ENCODE measurements at regions not wholly inside any gene's neighbourhood (a gene's known extent, or its start where the extent isn't known, plus 50 kb on each side); places are given as distances from the start of the nearest gene placed in this dataset.
"Not testable (repeated sequence)": the region's sequence is repeated elsewhere in the genome, so short reads cannot be mapped to it uniquely, and the experiment has no call there.

GRCh38 chr17:27957446-27957793 lies 64.3 kb upstream of the LYRM9 start:
- 91% methylated on average over 4 of the region's 4 CpGs; no CpG with 5 or more reads in 1 of the 2 experiments for WGBS, 2 experiments (ENCODE audit: extremely low coverage in 1 of 2, insufficient coverage in 1 of 2, insufficient read length in 1 of 2, insufficient replicate concordance in 2 of 2, low coverage in 1 of 2, low lambda C conversion rate in 2 of 2, missing lambda C conversion rate in 1 of 2)
- H4K20me1 ChIP-seq (replicated peaks in 1 of 2; ENCODE audit: control insufficient read depth in 1 of 2, insufficient read depth in 2 of 2, low read length in 2 of 2); H4K5ac ChIP-seq (ENCODE audit: insufficient read length, low read depth, low read length); H3K4ac ChIP-seq (replicated peaks; ENCODE audit: insufficient read length, low read depth, low read length); H3K9me3 ChIP-seq (ENCODE audit: insufficient read depth in 2 of 2, low read depth in 1 of 2, low read length in 1 of 2); H3K4me2 ChIP-seq (ENCODE audit: insufficient read depth in 1 of 2, low read depth in 2 of 2, low read length in 2 of 2); H2AFZ ChIP-seq (ENCODE audit: low read length); H2BK15ac ChIP-seq (ENCODE audit: low read length); H3K27ac ChIP-seq (ENCODE audit: low read depth, low read length); H3K18ac ChIP-seq (ENCODE audit: extremely low read depth, low read length); H3K36me3 ChIP-seq (ENCODE audit: control insufficient read depth in 2 of 4, insufficient read depth in 4 of 4, low read length in 3 of 4); H3K9ac ChIP-seq (replicated peaks in 1 of 4; ENCODE audit: extremely low read depth in 1 of 4, low read depth in 3 of 4, low read length in 3 of 4); H4K91ac ChIP-seq (replicated peaks; ENCODE audit: insufficient read length, low read length); H2BK5ac ChIP-seq (ENCODE audit: low read depth, low read length); H2BK120ac ChIP-seq (replicated peaks; ENCODE audit: low read depth, low read length); H3K79me1 ChIP-seq (ENCODE audit: low read depth, low read length); FAIRE-seq; H3K56ac ChIP-seq (replicated peaks; ENCODE audit: insufficient read length, low read depth, low read length); H3K14ac ChIP-seq (ENCODE audit: insufficient read length); H3K23ac ChIP-seq (ENCODE audit: insufficient read length); H3K4me3 ChIP-seq (ENCODE audit: extremely low read depth in 1 of 4, insufficient read depth in 2 of 4, low read depth in 3 of 4, low read length in 4 of 4); DNase-seq (ENCODE audit: low read depth in 1 of 2, low spot score in 2 of 2); H3K79me2 ChIP-seq (ENCODE audit: control insufficient read depth in 1 of 2, insufficient read depth in 2 of 2, low read length in 2 of 2); H3K27me3 ChIP-seq (replicated peaks in 1 of 4; ENCODE audit: control insufficient read depth in 3 of 4, extremely low read depth in 1 of 4, insufficient read depth in 3 of 4, low read length in 3 of 4); H3K23me2 ChIP-seq (ENCODE audit: low read depth, low read length); H4K8ac ChIP-seq (ENCODE audit: extremely low read depth, insufficient read depth, low read length): not testable (repeated sequence)
- Histone ChIP-seq H2BK20ac (ENCODE audit: low read length) (peak overlapping the region; percentile 51; the same call in 1 of the 2 replicates), H3K4me1 (replicated peaks in 1 of 4; ENCODE audit: control insufficient read depth in 3 of 4, insufficient read depth in 4 of 4, low read length in 3 of 4) (peaks cover 2 to 18% (median 12%) of the 10 kb centered on the region in 4 experiments), H2BK12ac (ENCODE audit: low read depth, low read length) (0 out of 2 replicates have a peak overlapping the region, but pooled peaks have one; percentile 4), H2AK5ac (ENCODE audit: low read depth, low read length) (0 out of 2 replicates have a peak overlapping the region, but pooled peaks have one; percentile 1)
- POLR2A ChIA-PET (ENCODE audit: partially characterized antibody), result interaction anchor here (2.3 kb wide), 1 partner anchor 12 kb away, joined by 9 read pairs; no protein-coding TSS in a partner anchor
- CTCF ChIA-PET (ENCODE audit: partially characterized antibody), result interaction anchor here (0.6 to 1.8 kb wide), 5 partner anchors 8 to 307 kb away, joined by 3 to 4 read pairs (median 3); no protein-coding TSS in a partner anchor
